Ovary (tissue), 7 donors: ENCODE measurements at regions not wholly inside any gene's neighbourhood (a gene's known extent, or its start where the extent isn't known, plus 50 kb on each side); places are given as distances from the start of the nearest gene placed in this dataset.

Experiments used
- DNase-seq, 5 donors: peaks; one replicate each; pipeline ENCODE4 v3.0.0-alpha.2; 2019 to 2020
- H3K27ac ChIP-seq, 2 donors: fragments of 200-600 bp; one replicate each; pipeline versions ENCODE4 v1.5.1 to v1.8.0; 2019 to 2022
- H3K27me3 ChIP-seq: fragments of 200-600 bp; one replicate; pipeline ENCODE4 v1.8.0; 2022
- H3K36me3 ChIP-seq: fragments of 200-600 bp; sonication (generic); one replicate; pipeline ENCODE4 v1.5.1; 2019
- H3K4me1 ChIP-seq: one replicate; pipeline ENCODE4 v1.8.1; 2013; ENCODE audit warnings: mild to moderate bottlenecking, moderate library complexity; ENCODE audit not compliant: insufficient read depth
- H3K4me3 ChIP-seq: fragments of 200-600 bp; sonication (generic); one replicate; pipeline ENCODE4 v1.5.1; 2017
- H3K9me3 ChIP-seq, 2 donors: fragments of 200-600 bp in 1 of 2; sonication (generic) in 1 of 2; one replicate each; pipeline versions ENCODE4 v1.5.1 to v1.8.1; 2013 to 2019; ENCODE audit warnings: mild to moderate bottlenecking in 1 of 2, moderate library complexity in 1 of 2
- EP300 ChIP-seq: sonication (generic); formaldehyde crosslinking; IDR thresholded peaks from one replicate; pipeline ENCODE4 v1.6.1; 2017; ENCODE audit warnings: antibody characterized with exemption
- POLR2A ChIP-seq: fragments of 450-650 bp; IDR thresholded peaks from one replicate; pipeline ENCODE4 v1.6.1; 2017; ENCODE audit warnings: antibody characterized with exemption, mild to moderate bottlenecking, moderate library complexity
- WGBS, 3 donors: extraction: QIAGEN DNeasy Blood & Tissue Kit in 1 of 3; methylation state at CpG; one replicate each; pipeline versions ENCODE4 v1.1.5 to v1.1.7; 2013 to 2017; 5-methylcytosine and 5-hydroxymethylcytosine counted together
- intact Hi-C, 4 donors: fragments of 100-400 bp; cut with DNase I; formaldehyde crosslinking; loops; one replicate each; pipeline versions ENCODE4 v1.11.0 to v1.15.1; 2022 to 2023
- TF ChIP-seq, protein P1 (sequence below), 3 donors: fragments of 450-650 bp in 2 of 3; fragments of 200-600 bp in 1 of 3; IDR thresholded peaks; one replicate each; pipeline versions ENCODE4 v1.5.1 to v1.8.0; 2016 to 2022; ENCODE audit warnings: antibody characterized with exemption in 3 of 3, mild to moderate bottlenecking in 1 of 3
- donor health status: DM: no; HTN: no; CAD: no; lungs with moderate emphysema.
- donor health status: DM: no; HTN: no; CAD: no.
- donor health status: Bipolar disorder and iron deficiency.
- donor health status: DM: no; HTN: no; CAD: no.
- donor health status: DM: yes; HTN: yes; CAD: no.

DNA sequence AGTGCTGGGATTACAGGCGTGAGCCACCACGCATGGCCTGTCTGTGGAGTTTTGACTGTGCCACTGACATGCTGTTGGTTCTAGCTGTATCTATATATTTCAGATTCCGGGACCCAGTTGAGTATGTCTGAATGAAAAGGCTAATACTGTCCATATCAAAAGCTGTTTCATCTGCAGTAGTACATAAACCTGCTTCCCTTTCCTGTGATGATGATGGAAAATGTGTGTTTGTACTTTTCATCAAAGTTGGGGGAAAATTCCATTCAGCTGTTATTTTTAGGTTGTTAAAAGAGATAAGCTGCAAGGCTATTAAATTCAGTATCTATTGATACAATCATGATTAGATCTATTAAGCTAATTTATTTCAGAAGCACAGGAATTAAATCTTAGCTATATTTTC lies 237.6 kb upstream of the ADAMTSL1 start:
- Histone ChIP-seq H3K36me3 (no peaks in the 10 kb centered on the region), H3K27me3 (no peaks in the 10 kb centered on the region), H3K27ac (no peak overlapping the region), H3K4me3 (no peak overlapping the region), H3K9me3 (no peaks in the 10 kb centered on the region), H3K4me1 (no peaks in the 10 kb centered on the region)
- no peak for TF ChIP-seq POLR2A
- no peak for TF ChIP-seq EP300
- TF ChIP-seq, protein P1, sequence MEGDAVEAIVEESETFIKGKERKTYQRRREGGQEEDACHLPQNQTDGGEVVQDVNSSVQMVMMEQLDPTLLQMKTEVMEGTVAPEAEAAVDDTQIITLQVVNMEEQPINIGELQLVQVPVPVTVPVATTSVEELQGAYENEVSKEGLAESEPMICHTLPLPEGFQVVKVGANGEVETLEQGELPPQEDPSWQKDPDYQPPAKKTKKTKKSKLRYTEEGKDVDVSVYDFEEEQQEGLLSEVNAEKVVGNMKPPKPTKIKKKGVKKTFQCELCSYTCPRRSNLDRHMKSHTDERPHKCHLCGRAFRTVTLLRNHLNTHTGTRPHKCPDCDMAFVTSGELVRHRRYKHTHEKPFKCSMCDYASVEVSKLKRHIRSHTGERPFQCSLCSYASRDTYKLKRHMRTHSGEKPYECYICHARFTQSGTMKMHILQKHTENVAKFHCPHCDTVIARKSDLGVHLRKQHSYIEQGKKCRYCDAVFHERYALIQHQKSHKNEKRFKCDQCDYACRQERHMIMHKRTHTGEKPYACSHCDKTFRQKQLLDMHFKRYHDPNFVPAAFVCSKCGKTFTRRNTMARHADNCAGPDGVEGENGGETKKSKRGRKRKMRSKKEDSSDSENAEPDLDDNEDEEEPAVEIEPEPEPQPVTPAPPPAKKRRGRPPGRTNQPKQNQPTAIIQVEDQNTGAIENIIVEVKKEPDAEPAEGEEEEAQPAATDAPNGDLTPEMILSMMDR (IDR thresholded peaks at IDR 0.05), result no peak
- no peak for DNase-seq
- WGBS, 3 donors, result 88 to 97% (median 96%) methylated on average over 3 of the region's 3 CpGs
- intact Hi-C loops, result no loop called here

DNA sequence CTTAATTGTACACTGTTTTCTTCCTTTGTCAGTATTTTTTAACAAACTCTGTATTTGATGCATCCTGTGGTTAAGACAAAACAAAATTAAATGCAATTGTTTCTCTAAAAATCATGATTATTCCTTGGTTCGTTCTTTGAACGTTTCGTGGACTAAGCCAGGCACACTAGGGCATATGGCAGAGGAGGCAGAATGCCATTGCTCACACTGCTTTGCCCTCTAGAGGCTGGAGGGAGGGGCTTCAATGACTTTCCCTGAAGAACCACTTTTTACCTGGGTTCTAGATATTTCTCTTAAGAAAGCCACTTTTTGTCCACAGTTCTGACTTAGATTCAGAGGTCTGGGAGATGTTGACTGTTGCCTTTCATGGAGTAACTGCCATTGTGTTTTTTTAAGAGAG lies 236.2 kb upstream of the ADAMTSL1 start:
- Histone ChIP-seq H3K4me3 (no peak overlapping the region), H3K9me3 (no peaks in the 10 kb centered on the region), H3K27ac (no peak overlapping the region), H3K4me1 (no peaks in the 10 kb centered on the region), H3K27me3 (no peaks in the 10 kb centered on the region), H3K36me3 (no peaks in the 10 kb centered on the region)
- intact Hi-C loops, result no loop called here
- WGBS, 3 donors, result 66 to 83% (median 80%) methylated on average over 3 of the region's 3 CpGs
- no peak for DNase-seq
- TF ChIP-seq, protein P1 (IDR thresholded peaks at IDR 0.05), result no peak
- TF ChIP-seq EP300, result no peak
- no peak for TF ChIP-seq POLR2A

DNA sequence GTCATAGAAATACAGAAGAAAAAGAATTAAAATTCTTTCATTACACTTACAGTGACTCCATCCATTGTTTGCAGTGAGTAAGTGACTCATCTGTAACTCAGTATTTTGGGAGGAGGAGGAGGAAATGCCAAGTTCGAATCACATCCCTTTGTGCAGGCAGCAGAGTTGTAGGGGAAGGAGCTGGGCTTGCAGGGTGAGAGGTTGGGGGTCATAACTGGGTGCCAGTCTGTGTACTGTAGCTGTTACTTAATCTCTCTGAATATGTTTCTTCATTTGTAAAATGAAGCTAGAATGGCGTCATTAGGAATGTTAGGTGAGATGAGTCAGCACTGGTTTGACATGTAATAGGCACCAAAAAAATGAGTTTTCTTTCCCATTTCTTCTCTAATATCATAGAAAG lies 235.7 kb upstream of the ADAMTSL1 start:
- intact Hi-C loops, result no loop called here
- no peak overlapping the region for H3K4me3 ChIP-seq
- no peak for TF ChIP-seq POLR2A
- TF ChIP-seq EP300, result no peak
- TF ChIP-seq, protein P1 (IDR thresholded peaks at IDR 0.05), result no peak
- H3K4me1 ChIP-seq, result no peaks in the 10 kb centered on the region
- H3K27ac ChIP-seq, result no peak overlapping the region
- H3K9me3 ChIP-seq, result no peaks in the 10 kb centered on the region
- no peak for DNase-seq
- WGBS, 3 donors, result 30 to 50% (median 45%) methylated on average over 2 of the region's 2 CpGs
- no peaks in the 10 kb centered on the region for H3K27me3 ChIP-seq
- no peaks in the 10 kb centered on the region for H3K36me3 ChIP-seq

DNA sequence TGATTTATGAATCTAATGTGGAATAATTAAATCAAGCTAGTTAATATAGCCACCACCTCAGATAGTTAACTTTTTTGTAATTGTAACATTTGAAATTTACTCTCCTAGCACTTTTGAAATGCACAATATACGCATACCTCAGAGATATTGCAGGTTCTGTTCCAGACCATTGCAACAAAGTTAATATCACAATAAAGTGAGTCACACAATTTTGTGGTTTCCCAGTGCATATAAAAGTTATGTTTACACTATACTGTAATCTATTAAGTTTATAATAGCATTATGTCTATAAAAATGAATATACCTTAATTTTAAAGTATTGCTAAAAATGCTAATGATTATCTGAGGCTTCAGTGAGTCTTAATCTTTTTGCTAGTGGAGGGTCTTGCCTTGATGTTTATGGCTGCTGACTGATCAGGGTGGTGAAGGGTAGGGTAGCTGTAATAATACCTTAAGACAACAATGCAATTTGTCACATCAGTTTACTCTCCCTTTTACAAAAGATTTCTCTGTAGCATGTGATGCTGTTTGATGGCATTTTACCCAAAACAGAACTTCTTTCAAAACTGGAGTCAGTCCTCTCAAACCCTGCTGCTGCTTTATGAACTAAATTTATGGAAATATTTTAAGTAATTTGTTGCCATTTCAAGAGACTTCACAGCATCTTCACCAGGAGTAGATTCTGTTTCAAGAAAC lies 235.1 kb upstream of the ADAMTSL1 start:
- H3K4me3 ChIP-seq, result no peak overlapping the region
- no peak for DNase-seq
- no peaks in the 10 kb centered on the region for H3K27me3 ChIP-seq
- intact Hi-C loops, result no loop called here
- no peaks in the 10 kb centered on the region for H3K9me3 ChIP-seq
- no peaks in the 10 kb centered on the region for H3K36me3 ChIP-seq
- TF ChIP-seq, protein P1 (IDR thresholded peaks at IDR 0.05), result no peak
- TF ChIP-seq POLR2A (no peak), EP300 (no peak)
- no peak overlapping the region for H3K27ac ChIP-seq
- WGBS, 3 donors, result 58 to 82% (median 72%) methylated on average over 1 of the region's 1 CpG
- H3K4me1 ChIP-seq, result no peaks in the 10 kb centered on the region
